ENCODE measurements at regions not wholly inside any gene's neighbourhood (a gene's known extent, or its start where the extent isn't known, plus 50 kb on each side); places are given as distances from the start of the nearest gene placed in this dataset.

- Histone ChIP-seq H3K4me3 (ENCODE audit: extremely low read depth, insufficient read depth, low read length, poor library complexity, severe bottlenecking) (no peak overlapping the region), H3K36me3 (ENCODE audit: control insufficient read depth, insufficient read depth, low read length) (no peaks in the 10 kb centered on the region), H3K9me3 (ENCODE audit: control insufficient read depth, low read length) (no peaks in the 10 kb centered on the region), H3K4me1 (ENCODE audit: control insufficient read depth, insufficient read depth, low read length, poor library complexity, severe bottlenecking) (no peaks in the 10 kb centered on the region), H3K27ac (ENCODE audit: low read depth, low read length, severe bottlenecking) (no peak overlapping the region)
- WGBS, 2 experiments (ENCODE audit: insufficient coverage in 2 of 2) = no CpG with 5 or more reads among the region's 1 CpG
Observed at GRCh38 chr12:89173096-89173495, 179.2 kb downstream of the DUSP6 start.

GRCh38 chr12:89172224-89172623 is 180.1 kb downstream of the DUSP6 start:
- H3K36me3 ChIP-seq (ENCODE audit: control insufficient read depth, insufficient read depth, low read length) = no peaks in the 10 kb centered on the region
- no peaks in the 10 kb centered on the region for H3K4me1 ChIP-seq (ENCODE audit: control insufficient read depth, insufficient read depth, low read length, poor library complexity, severe bottlenecking)
- no peak overlapping the region for H3K4me3 ChIP-seq (ENCODE audit: extremely low read depth, insufficient read depth, low read length, poor library complexity, severe bottlenecking)
- H3K27ac ChIP-seq (ENCODE audit: low read depth, low read length, severe bottlenecking) = no peak overlapping the region
- no peaks in the 10 kb centered on the region for H3K9me3 ChIP-seq (ENCODE audit: control insufficient read depth, low read length)

- H3K4me3 ChIP-seq (ENCODE audit: extremely low read depth, insufficient read depth, low read length, poor library complexity, severe bottlenecking) = no peak overlapping the region
- no peaks in the 10 kb centered on the region for H3K36me3 ChIP-seq (ENCODE audit: control insufficient read depth, insufficient read depth, low read length)
- no peak overlapping the region for H3K27ac ChIP-seq (ENCODE audit: low read depth, low read length, severe bottlenecking)
- H3K4me1 ChIP-seq (ENCODE audit: control insufficient read depth, insufficient read depth, low read length, poor library complexity, severe bottlenecking) = no peaks in the 10 kb centered on the region
- H3K9me3 ChIP-seq (ENCODE audit: control insufficient read depth, low read length) = no peaks in the 10 kb centered on the region
- no CpG with 5 or more reads among the region's 5 CpGs for WGBS, 2 experiments (ENCODE audit: insufficient coverage in 2 of 2)
Observed at GRCh38 chr12:89169321-89169720, 183.0 kb downstream of the DUSP6 start.

GRCh38 chr12:89167986-89168385 is 184.3 kb downstream of the DUSP6 start:
- H3K4me1 ChIP-seq (ENCODE audit: control insufficient read depth, insufficient read depth, low read length, poor library complexity, severe bottlenecking) = peaks cover 4% of the 10 kb centered on the region
- no peak overlapping the region for H3K27ac ChIP-seq (ENCODE audit: low read depth, low read length, severe bottlenecking)
- WGBS, 2 experiments (ENCODE audit: insufficient coverage in 2 of 2) = no CpG with 5 or more reads among the region's 3 CpGs
- no peaks in the 10 kb centered on the region for H3K36me3 ChIP-seq (ENCODE audit: control insufficient read depth, insufficient read depth, low read length)
- no peak overlapping the region for H3K4me3 ChIP-seq (ENCODE audit: extremely low read depth, insufficient read depth, low read length, poor library complexity, severe bottlenecking)
- no peaks in the 10 kb centered on the region for H3K9me3 ChIP-seq (ENCODE audit: control insufficient read depth, low read length)

- Histone ChIP-seq H3K36me3 (ENCODE audit: control insufficient read depth, insufficient read depth, low read length) (no peaks in the 10 kb centered on the region), H3K4me3 (ENCODE audit: extremely low read depth, insufficient read depth, low read length, poor library complexity, severe bottlenecking) (no peak overlapping the region), H3K9me3 (ENCODE audit: control insufficient read depth, low read length) (no peaks in the 10 kb centered on the region), H3K4me1 (ENCODE audit: control insufficient read depth, insufficient read depth, low read length, poor library complexity, severe bottlenecking) (peaks cover 13% of the 10 kb centered on the region), H3K27ac (ENCODE audit: low read depth, low read length, severe bottlenecking) (peak overlapping the region; percentile 58)
- WGBS, 2 experiments (ENCODE audit: insufficient coverage in 2 of 2) = 83 to 100% methylated on average over 1 of the region's 1 CpG
Observed at GRCh38 chr12:89166525-89166934, 185.8 kb downstream of the DUSP6 start.

GRCh38 chr12:89166121-89166520 is 186.2 kb downstream of the DUSP6 start:
- H3K27ac ChIP-seq (ENCODE audit: low read depth, low read length, severe bottlenecking) = no peak overlapping the region
- H3K4me1 ChIP-seq (ENCODE audit: control insufficient read depth, insufficient read depth, low read length, poor library complexity, severe bottlenecking) = peaks cover 13% of the 10 kb centered on the region
- WGBS, 2 experiments (ENCODE audit: insufficient coverage in 2 of 2) = no CpG with 5 or more reads among the region's 1 CpG
- H3K36me3 ChIP-seq (ENCODE audit: control insufficient read depth, insufficient read depth, low read length) = no peaks in the 10 kb centered on the region
- no peaks in the 10 kb centered on the region for H3K9me3 ChIP-seq (ENCODE audit: control insufficient read depth, low read length)
- H3K4me3 ChIP-seq (ENCODE audit: extremely low read depth, insufficient read depth, low read length, poor library complexity, severe bottlenecking) = no peak overlapping the region

- no peak overlapping the region for H3K27ac ChIP-seq (ENCODE audit: low read depth, low read length, severe bottlenecking)
- H3K4me3 ChIP-seq (ENCODE audit: extremely low read depth, insufficient read depth, low read length, poor library complexity, severe bottlenecking) = no peak overlapping the region
- H3K36me3 ChIP-seq (ENCODE audit: control insufficient read depth, insufficient read depth, low read length) = no peaks in the 10 kb centered on the region
- peaks cover 14% of the 10 kb centered on the region for H3K4me1 ChIP-seq (ENCODE audit: control insufficient read depth, insufficient read depth, low read length, poor library complexity, severe bottlenecking)
- H3K9me3 ChIP-seq (ENCODE audit: control insufficient read depth, low read length) = no peaks in the 10 kb centered on the region
Observed at GRCh38 chr12:89165703-89166102, 186.6 kb downstream of the DUSP6 start.

- no peaks in the 10 kb centered on the region for H3K36me3 ChIP-seq (ENCODE audit: control insufficient read depth, insufficient read depth, low read length)
- H3K4me1 ChIP-seq (ENCODE audit: control insufficient read depth, insufficient read depth, low read length, poor library complexity, severe bottlenecking) = peaks cover 21% of the 10 kb centered on the region
- no peak overlapping the region for H3K4me3 ChIP-seq (ENCODE audit: extremely low read depth, insufficient read depth, low read length, poor library complexity, severe bottlenecking)
- no peaks in the 10 kb centered on the region for H3K9me3 ChIP-seq (ENCODE audit: control insufficient read depth, low read length)
- 83% methylated on average over 1 of the region's 1 CpG; no CpG with 5 or more reads in 1 of the 2 experiments for WGBS, 2 experiments (ENCODE audit: insufficient coverage in 2 of 2)
- no peak overlapping the region for H3K27ac ChIP-seq (ENCODE audit: low read depth, low read length, severe bottlenecking)
Observed at GRCh38 chr12:89163918-89164317, 188.4 kb downstream of the DUSP6 start.

GRCh38 chr12:89162589-89163261 is 189.6 kb downstream of the DUSP6 start:
- 77 to 100% methylated on average over 2 of the region's 3 CpGs for WGBS, 2 experiments (ENCODE audit: insufficient coverage in 2 of 2)
- Histone ChIP-seq H3K36me3 (ENCODE audit: control insufficient read depth, insufficient read depth, low read length) (no peaks in the 10 kb centered on the region), H3K4me1 (ENCODE audit: control insufficient read depth, insufficient read depth, low read length, poor library complexity, severe bottlenecking) (peaks cover 25% of the 10 kb centered on the region), H3K27ac (ENCODE audit: low read depth, low read length, severe bottlenecking) (peak overlapping the region; percentile 57), H3K4me3 (ENCODE audit: extremely low read depth, insufficient read depth, low read length, poor library complexity, severe bottlenecking) (no peak overlapping the region), H3K9me3 (ENCODE audit: control insufficient read depth, low read length) (no peaks in the 10 kb centered on the region)

- Histone ChIP-seq H3K9me3 (ENCODE audit: control insufficient read depth, low read length) (no peaks in the 10 kb centered on the region), H3K4me1 (ENCODE audit: control insufficient read depth, insufficient read depth, low read length, poor library complexity, severe bottlenecking) (peaks cover 32% of the 10 kb centered on the region), H3K4me3 (ENCODE audit: extremely low read depth, insufficient read depth, low read length, poor library complexity, severe bottlenecking) (no peak overlapping the region), H3K27ac (ENCODE audit: low read depth, low read length, severe bottlenecking) (peak overlapping the region; percentile 30), H3K36me3 (ENCODE audit: control insufficient read depth, insufficient read depth, low read length) (no peaks in the 10 kb centered on the region)
- WGBS, 2 experiments (ENCODE audit: insufficient coverage in 2 of 2) = 71 to 84% methylated on average over 2 to 3 of the region's 3 CpGs
Observed at GRCh38 chr12:89161557-89161956, 190.7 kb downstream of the DUSP6 start.

GRCh38 chr12:89160716-89161123 is 191.6 kb downstream of the DUSP6 start:
- Histone ChIP-seq H3K27ac (ENCODE audit: low read depth, low read length, severe bottlenecking) (peak overlapping the region; percentile 57), H3K4me1 (ENCODE audit: control insufficient read depth, insufficient read depth, low read length, poor library complexity, severe bottlenecking) (peaks cover 37% of the 10 kb centered on the region), H3K4me3 (ENCODE audit: extremely low read depth, insufficient read depth, low read length, poor library complexity, severe bottlenecking) (no peak overlapping the region), H3K9me3 (ENCODE audit: control insufficient read depth, low read length) (no peaks in the 10 kb centered on the region), H3K36me3 (ENCODE audit: control insufficient read depth, insufficient read depth, low read length) (no peaks in the 10 kb centered on the region)
- 90 to 100% methylated on average over 2 to 3 of the region's 5 CpGs for WGBS, 2 experiments (ENCODE audit: insufficient coverage in 2 of 2)

All from mesodermal cell (in vitro differentiated cells).